Fibroblast of skin of scalp (primary cell): ENCODE measurements at regions not wholly inside any gene's neighbourhood (a gene's known extent, or its start where the extent isn't known, plus 50 kb on each side); places are given as distances from the start of the nearest gene placed in this dataset.
"Not testable (repeated sequence)": the region's sequence is repeated elsewhere in the genome, so short reads cannot be mapped to it uniquely, and the experiment has no call there.

Experiments
- DNase-seq: peaks from one replicate; pipeline ENCODE4 v3.0.0-alpha.2; 2013

DNA sequence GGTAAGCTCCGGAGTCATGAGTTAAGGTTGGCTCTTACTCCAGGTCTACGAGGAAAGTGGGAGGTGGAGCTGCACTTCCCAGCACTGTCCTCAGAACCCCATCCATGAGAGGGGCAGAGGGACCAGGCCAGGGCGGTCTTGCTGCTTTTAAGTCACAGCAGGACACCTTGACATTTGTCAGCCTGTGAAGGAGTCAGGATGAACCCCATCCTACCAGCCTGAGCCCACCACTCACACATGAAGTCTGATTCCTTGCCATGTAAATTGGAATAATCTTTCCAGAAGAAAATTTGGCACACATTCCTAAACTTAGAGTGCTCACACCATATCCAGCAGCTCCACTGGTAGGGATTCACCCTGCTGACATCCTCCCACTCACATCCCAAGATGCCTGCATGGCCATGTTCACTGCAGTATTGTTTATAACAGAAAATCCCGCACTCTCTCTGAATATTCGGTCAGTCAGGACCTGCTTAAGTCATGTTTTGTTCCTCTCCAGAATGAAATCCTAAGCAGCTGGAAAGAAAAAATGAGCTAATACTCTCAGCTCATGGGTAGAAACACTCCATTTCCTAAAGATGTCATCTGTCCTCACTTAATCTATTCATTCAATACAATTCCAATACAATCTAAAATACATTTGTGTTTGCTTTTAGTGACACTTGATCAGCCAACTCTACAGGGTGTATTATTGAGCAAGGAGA lies 79.3 kb upstream of the COL5A1 start:
- no peak for DNase-seq

DNA sequence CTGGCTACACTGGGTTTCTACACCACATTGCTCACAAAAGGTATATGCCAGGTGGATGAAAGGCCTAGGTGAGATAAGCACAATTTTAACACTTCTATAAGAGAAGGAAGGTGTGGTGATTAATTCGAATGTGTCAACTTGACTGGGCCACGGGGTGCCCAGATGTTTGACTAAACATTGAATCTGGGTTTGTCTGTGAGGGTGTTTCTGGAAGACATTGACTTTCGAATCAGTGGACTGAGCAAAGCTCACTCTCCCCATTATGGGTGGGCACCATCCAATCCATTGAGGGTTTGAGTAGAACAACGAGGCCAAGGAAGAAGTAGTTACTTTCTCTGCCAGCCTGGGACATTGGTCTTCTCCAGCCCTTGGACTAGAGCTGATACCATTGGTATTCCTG lies 78.2 kb upstream of the COL5A1 start:
- DNase-seq, result no peak

DNA sequence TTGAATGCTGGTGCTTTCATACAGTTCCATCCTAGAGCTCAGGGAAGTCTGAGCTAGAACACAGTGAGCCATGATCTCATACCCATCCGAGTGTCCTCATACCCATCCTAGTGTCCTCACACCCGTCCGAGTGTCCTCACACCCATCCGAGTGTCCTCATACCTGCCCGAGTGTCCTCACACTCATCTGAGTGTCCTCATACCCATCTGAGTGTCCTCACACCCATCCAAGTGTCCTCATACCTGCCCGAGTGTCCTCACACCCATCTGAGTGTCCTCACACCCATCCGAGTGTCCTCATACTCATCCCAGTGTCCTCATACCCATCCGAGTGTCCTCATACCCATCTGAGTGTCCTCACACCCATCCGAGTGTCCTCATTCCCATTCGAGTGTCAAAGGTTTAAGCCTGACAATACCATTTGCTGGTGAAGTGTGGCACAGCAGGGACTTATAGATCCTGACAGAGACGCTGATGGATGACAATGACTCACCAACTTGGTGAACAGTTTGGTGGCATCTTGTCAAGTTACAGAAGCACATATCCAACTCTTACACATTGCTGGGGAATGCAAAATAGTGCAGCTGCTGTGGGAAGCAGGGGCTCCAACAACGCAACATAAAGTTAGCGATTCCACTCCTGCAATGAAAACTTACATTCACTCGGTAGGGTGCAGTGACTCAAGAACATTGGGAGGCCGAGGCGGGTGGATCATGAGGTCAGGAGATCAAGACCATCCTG lies 77.0 kb upstream of the COL5A1 start:
- peak; percentile 98 for DNase-seq

DNA sequence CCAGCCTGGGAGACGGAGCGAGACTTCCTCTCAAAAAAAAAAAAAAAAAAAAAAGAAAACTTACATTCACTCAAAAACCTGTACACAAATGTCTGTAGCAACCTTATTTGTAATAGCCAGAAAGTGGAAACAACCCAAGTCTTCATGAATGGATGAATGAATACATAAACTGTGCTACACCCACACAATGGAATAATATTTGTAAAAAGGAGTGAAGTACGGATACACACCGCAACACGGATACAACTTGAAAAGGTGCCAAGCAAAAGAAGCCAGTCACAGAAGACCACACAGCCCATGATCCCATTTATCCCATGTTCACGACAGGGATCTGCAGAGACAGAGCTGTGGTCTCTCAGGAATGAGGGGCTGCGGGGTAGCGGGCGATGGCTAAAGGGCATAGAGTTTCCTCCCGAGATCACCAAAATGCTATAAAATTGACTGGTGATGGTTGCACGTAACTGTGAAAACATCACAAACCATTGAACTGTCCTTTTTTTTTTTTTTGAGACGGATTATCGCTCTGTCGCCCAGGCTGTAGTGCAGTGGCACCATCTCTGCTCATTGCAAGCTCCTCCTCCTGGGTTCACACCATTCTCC lies 76.2 kb upstream of the COL5A1 start:
- no peak for DNase-seq

DNA sequence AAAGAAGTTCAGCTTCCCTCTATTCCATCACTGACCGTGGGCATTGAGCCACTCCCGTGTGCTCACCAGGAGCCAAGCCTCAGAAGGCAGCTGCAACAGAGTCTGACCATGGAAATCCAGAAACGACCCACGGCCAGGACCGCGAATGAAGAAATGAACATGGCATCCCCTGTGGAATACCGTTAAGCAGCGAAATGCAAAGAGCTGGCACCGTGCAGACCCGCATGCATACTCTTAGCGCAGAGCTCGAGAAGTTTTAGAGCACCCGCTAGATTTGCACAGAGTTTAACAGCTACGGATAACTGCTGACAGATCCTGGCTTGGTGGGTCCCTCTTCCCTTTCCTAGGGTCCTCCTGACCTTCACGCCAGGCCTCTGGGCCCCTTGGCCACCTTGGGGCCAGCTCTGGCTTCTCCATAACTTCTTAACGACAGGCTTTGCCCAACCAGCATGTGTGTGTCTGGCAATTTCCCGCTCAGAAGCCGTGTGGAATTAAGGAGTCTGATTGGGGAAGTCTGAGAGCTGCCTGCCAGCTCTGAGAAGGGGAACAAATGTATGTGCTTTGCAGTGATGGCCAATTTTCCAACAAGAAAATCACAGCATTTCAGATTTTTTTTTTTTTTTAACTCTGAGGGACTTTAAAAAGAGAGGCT lies 75.3 kb upstream of the COL5A1 start:
- DNase-seq, result no peak

DNA sequence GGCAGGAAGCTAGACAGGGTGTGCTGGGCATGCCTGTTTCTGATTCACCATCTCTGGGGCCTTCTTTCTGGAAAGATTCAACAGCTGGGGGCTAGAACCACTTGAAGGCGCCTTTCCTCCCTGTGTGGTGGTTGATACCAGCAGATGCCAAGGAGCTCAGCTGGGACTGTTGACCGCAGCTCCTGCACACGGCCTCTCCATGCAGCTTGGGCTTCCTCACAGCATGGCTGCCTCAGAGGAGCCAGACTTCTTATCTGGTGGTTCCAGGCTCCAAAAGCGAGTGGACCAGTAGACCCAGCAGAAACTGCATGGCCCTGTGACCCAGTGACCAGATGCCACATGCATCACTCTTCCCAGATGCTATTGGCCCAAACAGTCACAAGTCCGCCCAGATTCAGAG lies 74.7 kb upstream of the COL5A1 start:
- DNase-seq, result no peak

DNA sequence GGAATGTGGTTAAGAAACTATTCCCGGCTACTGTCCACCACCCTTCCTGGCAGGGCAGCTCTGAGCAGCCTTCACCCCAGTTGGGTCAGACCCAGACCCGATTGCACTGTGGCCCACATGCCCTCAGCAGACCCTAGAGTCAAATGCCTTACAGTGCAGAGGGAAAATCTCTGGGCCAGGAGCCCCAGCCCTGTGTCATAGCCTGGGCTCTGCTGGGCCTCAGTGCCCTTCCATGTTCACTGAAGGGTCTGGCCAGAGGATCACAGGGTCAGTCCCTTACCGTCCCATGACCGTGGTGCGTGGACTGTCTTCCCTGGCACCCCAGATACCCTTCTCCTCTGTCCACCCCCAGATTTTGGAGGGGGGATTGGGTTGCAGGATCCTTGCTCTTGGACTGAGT lies 73.5 kb upstream of the COL5A1 start:
- no peak for DNase-seq

DNA sequence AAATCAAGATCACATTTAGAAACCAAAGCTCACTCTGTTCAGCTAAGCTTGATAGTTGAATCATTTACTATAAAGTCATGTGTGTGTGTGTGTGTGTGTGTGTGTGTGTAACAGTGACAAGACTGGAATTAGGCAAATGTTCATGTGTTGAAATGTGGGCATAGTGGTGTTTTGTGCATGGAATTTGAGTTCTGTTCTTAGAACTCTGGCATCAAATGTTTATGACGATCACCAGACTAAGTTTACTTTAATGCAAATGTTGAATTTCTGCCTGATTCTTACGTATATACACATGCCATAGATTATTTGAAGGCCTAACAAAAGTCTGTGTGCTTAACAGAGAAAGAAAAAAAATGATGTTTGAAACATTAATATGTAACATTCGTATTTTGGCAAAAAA lies 72.8 kb upstream of the COL5A1 start:
- DNase-seq, result peak; percentile 72

DNA sequence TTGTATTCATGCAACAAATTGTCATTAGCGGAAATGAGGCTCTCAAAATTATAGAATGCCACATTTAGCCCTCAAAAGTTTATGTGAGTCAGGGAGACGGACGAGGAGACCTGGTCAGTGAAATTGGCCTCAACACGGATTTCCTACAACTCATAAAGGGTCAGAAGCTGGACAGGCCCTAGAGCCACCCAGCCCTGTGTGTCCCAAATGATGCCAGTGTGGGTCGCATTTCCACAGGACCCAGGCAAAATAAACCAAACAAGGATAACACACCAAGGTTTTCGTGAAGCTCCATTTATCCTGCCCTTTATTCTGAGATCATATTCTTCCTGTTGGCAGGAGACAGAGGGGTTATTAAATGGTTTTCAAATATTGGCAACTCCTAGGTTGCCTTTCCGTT lies 72.0 kb upstream of the COL5A1 start:
- DNase-seq, result no peak

DNA sequence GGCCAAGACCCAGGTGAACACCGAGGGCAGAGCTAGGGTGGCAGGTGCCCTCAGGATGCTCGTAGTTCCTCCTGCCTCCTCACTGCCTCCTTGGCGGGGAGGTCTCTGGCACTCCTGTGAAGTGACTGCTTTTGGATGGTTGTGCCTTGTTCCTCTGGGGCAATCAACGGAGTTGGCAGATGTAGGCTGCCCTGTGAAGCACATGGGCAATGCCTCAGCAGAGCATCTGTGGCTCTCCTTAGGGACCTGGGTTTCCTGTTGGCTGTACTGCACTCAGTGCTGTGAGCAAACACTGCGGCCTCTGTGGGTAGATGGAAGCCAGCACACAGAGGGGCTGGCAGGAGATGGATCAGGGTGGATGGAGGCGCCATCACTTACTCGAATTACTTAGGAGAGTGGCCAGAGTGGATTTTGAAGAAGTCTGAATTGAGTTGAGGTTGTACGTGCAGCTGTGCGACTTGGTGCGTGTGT lies 71.4 kb upstream of the COL5A1 start:
- DNase-seq, result peak; percentile 70

DNA sequence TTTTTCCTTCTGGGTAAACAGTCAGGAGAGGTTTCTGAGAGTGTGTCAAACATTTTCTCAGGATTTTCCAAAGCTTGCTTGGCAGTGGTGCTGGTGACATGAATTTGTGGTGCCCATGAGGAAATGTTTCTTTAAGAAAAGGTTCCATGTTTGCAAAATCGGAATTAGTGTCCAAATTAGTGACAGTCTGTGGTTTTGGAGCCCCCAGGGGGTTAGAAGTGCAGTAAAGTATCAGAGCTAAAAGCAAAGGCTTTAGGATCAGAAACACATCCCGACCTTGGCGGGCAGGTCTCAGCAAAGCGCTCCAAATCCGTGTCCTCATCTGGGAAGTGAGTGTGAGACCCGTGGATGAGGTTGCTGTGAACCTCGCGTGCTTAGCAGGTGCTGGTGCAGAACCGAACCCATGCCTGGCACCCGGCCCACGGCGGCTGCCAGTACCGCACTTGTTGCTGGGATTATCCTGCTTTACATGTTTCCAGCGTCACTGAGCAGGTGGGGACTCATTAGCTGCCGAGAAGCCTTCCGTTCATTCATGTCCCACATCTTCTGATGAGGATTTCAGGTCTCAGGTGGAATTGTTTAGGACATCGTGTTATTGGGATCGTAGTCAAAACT lies 70.8 kb upstream of the COL5A1 start:
- no peak for DNase-seq

DNA sequence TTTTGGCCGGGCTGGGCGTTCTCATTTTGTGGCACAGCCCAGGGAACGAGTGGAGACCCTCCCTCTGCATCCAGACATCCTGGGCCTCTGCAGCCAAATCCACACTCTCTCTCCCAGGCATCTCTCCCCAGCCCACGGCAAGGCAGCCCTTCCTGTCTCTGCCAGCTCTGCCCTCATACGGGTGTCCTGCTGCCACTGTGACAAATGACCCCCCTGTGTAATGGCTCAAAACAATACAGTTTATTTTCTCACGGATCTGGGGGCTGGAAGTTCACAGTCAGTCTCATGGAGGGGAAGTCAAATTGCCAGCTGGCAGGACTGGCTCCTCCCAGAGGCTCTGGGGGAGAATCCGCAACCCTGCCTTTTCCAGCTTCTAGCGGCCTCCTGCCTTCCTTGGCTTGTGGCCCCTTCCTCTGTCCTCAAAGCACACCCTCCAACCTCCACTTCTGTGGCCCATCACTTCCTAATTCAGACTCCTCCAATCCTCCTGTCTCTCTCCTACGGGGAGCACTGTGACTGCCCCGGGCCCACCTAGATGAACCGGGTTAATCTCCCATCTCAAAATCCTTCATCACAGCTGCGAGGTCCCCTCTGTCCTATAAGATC lies 70.2 kb upstream of the COL5A1 start:
- DNase-seq, result no peak

DNA sequence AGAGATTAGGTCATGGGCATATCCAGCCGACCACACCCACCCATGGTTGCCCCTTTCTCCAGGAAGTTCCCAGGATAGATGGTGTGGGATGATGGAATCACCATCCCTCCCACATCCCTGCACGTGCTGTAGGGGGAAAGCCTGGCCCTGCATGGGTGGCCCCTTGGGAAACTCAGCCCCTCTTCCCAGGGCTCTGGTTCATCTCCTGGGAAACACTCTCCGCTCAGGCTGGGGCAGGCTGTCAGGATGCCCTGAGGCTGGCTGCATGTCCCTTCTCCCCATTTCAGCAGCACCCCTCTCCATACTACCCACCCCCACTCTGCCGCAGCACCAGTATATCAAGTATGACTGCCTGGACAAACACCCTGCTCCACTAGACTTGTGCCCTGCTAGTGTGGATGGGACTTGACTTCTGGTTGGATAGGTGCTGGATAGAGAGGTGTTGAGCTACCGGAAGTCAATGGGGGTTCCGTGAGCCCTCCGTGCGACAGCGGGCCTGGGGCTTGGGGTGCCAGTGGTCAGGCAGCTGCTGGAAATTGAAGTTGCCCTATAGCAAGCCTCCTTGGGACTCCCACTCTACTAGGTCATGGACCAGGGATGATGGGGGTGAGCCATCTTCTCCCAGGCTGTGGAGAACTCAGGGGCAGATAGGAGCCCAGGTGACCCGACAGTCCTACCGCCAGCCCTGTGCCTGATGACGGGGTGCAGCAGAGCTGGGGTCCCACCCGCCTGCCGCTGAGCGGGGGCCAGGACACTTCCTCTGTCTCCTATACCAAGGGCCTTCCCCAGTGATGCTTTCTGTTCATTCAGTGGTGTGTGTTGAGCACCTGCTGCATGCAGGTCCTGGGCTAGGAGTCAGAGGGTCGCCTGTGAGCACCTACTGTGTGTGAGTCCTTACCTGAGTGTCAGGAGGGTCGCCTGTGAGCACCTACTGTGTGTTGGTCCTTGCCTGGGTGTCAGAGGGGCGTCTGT lies 69.4 kb upstream of the COL5A1 start:
- peak; percentile 37 for DNase-seq

DNA sequence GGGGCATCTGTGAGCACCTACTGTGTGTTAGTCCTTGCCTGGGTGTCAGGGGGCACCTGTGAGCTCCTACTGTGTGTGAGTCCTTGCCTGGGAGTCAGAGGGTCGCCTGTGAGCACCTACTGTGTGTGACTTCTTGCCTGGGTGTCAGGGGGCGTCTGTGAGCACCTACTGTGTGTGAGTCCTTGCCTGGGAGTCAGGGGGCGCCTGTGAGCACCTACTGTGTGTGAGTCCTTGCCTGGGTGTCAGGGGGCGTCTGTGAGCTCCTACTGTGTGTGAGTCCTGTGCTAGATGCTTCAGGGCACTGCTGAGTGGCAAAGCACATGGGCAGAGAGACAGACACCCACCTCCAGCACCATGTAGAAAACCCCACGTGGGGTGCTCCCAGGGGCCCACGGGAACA lies 66.9 kb upstream of the COL5A1 start:
- DNase-seq, result not testable (repeated sequence)

DNA sequence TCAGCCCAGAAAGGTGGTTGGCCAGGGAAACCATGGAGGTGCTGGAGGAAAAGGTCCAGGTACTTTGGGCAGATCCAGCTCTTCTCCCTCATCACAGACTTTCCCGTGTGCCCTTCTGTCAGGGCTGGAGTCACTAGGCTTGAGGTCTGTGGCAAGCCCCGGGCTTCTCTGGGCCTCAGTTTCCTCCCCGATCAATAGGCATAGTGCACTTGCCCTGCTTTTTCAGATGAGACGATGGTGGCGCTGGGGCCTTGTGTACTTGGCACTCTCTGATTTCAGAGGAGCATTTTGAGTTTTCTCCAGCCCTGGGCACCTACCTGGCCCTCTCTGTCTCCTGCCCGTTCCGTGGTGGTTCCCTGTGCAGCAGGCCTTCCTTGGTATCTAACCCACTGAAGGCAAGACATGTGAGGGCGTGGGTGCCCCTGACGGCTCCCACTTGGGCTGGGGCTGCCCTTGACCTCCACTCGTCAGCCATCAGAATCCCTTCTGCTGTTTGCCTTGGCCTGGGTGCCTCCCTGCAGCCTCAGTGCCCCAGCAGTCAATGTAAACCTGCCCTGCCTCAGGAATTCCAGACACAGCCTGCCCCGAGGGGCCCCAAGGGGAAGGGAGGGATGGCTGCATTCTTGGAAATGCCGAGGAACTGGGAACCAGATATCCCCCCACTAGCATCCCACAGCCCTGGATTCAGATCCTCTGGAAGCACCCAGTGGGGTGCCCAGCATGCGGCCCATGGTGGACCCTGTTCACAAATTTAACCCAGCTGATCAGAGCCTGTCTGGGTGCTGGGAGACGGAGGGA lies 66.3 kb upstream of the COL5A1 start:
- DNase-seq, result peak; percentile 69

DNA sequence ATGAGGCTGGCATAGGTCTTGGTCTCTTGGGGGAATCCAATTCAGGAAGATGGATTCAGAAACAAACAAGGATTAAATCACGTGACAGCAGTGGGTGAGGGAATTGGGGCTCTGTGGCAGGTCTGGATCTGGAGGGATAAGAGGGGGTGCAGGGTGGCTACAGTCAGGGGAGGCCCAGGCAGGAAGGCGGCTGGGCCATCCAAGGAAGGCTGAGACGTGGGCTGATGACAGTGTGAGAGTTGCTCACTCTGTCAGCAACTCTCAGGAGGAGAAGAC lies 65.8 kb upstream of the COL5A1 start:
- no peak for DNase-seq

DNA sequence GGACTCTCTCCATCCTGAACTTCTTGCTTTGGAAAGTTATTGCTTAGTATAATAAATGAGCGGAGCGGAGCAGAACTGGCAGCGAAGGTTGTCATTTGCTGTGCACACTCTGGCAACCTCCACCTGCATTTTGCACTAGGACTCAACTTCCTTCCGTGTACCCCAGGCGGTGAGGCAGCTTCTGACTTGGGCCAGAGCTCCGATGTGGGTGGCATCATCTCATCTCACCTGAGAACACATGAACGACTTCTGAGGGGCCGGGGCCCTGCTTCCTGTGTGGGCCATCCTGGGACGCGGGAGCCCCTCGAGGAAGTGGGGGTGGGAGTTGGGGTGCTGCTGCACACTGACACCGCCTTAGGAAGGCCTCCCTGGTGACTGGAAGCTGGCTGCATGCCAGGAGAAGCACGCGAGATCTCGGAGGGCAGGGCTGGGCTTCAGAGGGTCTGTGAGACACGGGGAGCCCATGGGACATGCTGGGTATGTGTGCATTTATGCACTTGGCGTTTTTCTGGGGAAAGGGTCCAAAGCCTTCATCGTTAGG lies 56.5 kb upstream of the COL5A1 start:
- DNase-seq, result no peak

DNA sequence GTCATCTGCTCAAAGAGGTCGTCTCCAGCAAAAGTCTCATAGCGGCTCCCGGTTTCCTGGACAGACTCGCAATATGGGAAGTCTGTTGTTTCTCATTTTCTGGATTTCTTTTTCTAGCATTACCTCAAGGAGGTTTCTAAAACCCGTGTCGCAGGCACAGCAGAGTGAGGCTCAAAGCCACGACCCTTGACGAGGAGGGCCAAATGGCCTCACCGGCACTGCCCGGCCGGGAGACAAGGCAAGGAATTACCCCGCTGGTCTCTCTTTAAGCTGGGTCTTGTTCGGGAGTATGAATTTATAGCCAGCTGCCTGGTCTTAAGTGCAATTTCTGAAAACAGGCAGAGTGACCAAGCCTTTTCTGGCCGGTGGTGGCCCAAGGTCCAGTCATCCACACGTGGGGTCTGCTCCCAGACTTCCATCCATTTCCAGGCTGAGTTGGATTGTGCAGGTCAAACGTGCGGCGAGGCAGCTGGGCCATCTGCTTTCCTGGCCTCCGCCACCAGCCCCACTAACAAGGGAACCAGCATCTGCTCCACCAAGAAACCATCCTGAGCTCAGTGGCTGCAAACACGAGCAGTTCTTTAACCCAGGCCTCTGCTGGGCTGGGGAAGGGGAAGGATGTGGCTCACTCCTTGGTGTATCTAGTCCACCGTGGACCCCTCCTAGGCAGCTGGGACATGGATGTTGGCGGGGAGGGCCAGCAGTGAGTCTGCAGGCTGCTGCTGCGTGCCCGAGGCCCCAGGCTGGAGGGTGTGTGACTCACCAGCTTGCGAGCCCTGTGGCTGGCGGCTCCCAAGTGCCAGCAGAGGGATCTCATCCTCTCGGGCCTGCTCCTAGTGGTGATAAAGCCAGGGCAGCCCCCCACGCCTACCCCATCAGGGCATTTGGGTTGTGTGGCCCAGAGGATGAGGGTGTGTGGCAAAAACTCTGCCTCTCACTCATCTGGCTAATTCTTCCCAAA lies 55.6 kb upstream of the COL5A1 start:
- peak; percentile 84 for DNase-seq

DNA sequence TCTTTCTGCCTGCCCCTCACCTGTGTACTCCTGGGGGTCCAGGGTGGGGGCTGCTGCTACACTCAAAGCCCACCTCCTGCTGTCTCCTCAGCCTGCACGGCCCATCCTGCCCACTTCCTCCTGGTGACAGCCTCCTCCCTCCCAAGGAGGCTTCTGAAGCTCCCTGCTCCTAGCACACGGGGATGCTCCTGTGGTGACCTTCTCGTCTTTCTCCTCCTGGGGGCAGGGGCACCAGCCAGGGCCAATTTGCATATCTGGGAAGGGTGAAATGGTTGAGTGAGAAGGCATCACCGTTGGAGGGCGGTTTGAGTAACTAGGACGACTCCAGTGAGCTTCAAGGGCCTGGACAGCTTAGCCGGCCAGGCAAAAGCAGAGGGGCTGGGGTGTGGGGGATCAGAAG lies 51.9 kb upstream of the COL5A1 start:
- no peak for DNase-seq
